NT2/D1 (cell line): ENCODE measurements at regions not wholly inside any gene's neighbourhood (a gene's known extent, or its start where the extent isn't known, plus 50 kb on each side); places are given as distances from the start of the nearest gene placed in this dataset.

ENCODE experiments used
- DNase-seq: peaks from one replicate; pipeline ENCODE4 v3.0.0-alpha.2; 2011; ENCODE audit warnings: low read depth, low spot score
- H3K27me3 ChIP-seq: 2 replicates; pipeline ENCODE4 v1.6.0; 2011; ENCODE audit warnings: mild to moderate bottlenecking; ENCODE audit not compliant: insufficient read length, insufficient read depth
- H3K36me3 ChIP-seq: 2 replicates; pipeline ENCODE4 v1.6.1; 2011; ENCODE audit warnings: mild to moderate bottlenecking, low read length, mixed read lengths; ENCODE audit not compliant: insufficient read depth, insufficient read length
- H3K4me1 ChIP-seq: 2 replicates; pipeline ENCODE4 v1.5.1; 2011; ENCODE audit not compliant: insufficient read depth, insufficient read length
- H3K4me3 ChIP-seq: 2 replicates; pipeline ENCODE4 v1.5.1; 2011; ENCODE audit warnings: low read depth; ENCODE audit not compliant: insufficient read length
- H3K9ac ChIP-seq: 2 replicates; pipeline ENCODE4 v1.6.0; 2011; ENCODE audit warnings: low read depth; ENCODE audit not compliant: insufficient read length
- H3K9me3 ChIP-seq: 2 replicates; pipeline ENCODE4 v1.5.1; 2011; ENCODE audit warnings: mild to moderate bottlenecking, low read length; ENCODE audit not compliant: insufficient read depth
- SUZ12 ChIP-seq: IDR thresholded peaks from 2 replicates; pipeline ENCODE4 v1.6.1; 2011; ENCODE audit not compliant: insufficient read length, insufficient read depth; ENCODE audit errors: extremely low read depth
- YY1 ChIP-seq: IDR thresholded peaks from 2 replicates; pipeline ENCODE4 v1.6.1; 2011; ENCODE audit not compliant: insufficient read length, insufficient read depth
- ZNF274 ChIP-seq: IDR thresholded peaks from 2 replicates; pipeline ENCODE4 v1.6.1; 2011; ENCODE audit warnings: mild to moderate bottlenecking, low read depth, low read length

DNA sequence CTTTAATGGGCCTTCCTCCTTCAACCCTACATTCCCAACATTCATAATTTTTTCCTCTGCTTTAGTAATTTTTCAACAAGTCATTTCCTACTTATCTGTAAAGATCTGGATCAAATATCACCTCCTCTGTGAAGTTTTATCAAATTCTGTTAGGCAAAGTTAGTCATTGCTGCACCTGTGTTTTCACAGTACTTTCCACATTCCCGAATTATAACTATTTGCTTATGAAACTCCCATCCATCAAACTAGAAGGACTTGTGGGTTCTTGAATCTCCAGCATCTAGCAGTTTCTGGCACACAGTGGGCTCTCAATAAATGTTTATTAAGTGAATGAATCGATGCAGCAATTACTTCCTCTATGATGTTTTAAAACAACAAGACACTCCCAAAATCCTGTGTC is 257.6 kb downstream of the HDGFL1 start:
- no peak for DNase-seq
- no peak overlapping the region for H3K4me3 ChIP-seq
- no peaks in the 10 kb centered on the region for H3K27me3 ChIP-seq

DNA sequence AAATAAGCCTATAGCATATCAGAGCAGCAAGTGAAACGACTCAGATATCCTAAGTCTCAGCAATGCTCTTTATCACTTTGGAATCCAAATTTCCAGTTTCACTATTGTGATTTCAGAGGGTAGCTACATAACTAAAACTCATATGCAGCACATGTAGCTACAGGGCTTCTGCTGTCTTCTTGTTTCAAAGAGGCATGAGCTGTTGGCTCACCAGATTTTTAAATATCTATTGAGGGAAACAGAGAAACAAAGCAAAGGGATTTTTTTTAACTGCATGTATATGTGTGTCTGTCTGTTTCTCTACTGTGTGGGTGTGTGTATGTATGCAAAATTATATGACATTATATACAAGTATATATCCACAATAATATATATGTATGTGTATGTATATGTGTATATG is 258.4 kb downstream of the HDGFL1 start:
- H3K27me3 ChIP-seq, result no peaks in the 10 kb centered on the region
- H3K9me3 ChIP-seq, result no peaks in the 10 kb centered on the region
- no peak overlapping the region for H3K9ac ChIP-seq
- no peak for TF ChIP-seq SUZ12
- no peak for TF ChIP-seq YY1
- no peak for TF ChIP-seq ZNF274
- DNase-seq, result no peak
- H3K4me1 ChIP-seq, result no peaks in the 10 kb centered on the region
- no peak overlapping the region for H3K4me3 ChIP-seq
- no peaks in the 10 kb centered on the region for H3K36me3 ChIP-seq

More for the DNA sequence above, 257.6 kb downstream of the HDGFL1 start:
- H3K4me1 ChIP-seq, result no peaks in the 10 kb centered on the region
- no peak overlapping the region for H3K9ac ChIP-seq
- TF ChIP-seq SUZ12 (no peak), YY1 (no peak), ZNF274 (no peak)
- H3K9me3 ChIP-seq, result no peaks in the 10 kb centered on the region
- no peaks in the 10 kb centered on the region for H3K36me3 ChIP-seq

DNA sequence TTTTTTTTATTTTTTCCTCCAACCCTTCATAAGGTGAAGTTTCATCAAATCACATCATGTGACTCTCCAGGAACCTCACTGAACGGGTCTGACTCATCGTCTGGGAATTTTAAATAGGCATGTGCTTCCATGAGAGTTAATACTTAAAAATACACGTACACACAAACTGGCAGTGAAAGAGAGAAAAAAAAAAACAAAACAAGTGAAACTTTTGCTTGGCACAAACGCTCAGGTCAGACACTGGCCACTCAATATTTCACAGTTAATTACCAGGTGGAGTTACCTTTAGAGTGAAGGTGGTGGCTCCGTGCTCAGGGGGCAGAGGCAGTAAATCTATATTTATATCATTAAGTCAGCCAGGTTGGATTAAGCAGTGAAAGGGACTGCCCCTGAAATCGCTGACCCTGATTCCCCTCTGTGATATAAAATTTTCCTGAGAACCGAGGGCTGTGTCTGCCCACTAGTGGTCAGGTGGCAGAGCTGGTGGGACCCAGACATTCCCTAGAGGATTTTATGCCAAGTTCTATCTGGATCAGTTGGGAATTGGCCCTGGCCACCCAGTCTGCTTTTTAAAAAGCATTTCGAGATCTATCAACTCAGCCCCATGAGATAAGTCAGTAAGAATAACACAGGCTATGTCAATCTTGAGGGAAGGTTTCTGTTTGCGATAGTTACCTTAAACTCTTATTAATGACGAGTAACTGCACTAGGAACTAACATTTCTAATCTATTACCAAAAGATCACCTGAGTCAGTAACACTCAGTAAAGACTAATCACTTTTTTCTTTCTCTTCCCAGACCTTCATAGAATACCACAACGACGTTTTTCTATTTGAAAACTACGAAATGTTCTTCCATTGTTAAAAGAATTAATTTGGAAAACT is 259.1 kb downstream of the HDGFL1 start:
- Histone ChIP-seq H3K27me3 (no peaks in the 10 kb centered on the region), H3K9me3 (no peaks in the 10 kb centered on the region), H3K9ac (no peak overlapping the region), H3K4me3 (no peak overlapping the region), H3K4me1 (no peaks in the 10 kb centered on the region), H3K36me3 (no peaks in the 10 kb centered on the region)
- no peak for DNase-seq
- TF ChIP-seq SUZ12, result no peak
- TF ChIP-seq ZNF274, result no peak
- no peak for TF ChIP-seq YY1

DNA sequence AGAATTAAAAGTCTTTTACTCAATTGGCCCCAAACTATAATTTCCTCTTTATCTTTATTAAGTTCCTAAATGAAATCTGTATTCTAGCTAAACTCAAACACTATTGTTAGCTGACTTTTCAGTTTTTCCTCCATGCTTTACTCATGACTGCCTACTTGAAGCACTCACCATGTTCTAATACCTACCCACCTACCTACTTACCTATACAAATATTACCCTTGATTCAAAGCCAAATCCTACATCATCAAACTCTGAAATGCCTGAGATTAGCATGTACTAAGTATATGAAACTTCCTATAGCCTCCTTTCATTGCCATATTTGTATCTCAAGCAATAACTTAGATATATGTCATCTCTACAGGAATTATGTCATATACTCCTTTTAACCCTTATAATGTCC is 259.7 kb downstream of the HDGFL1 start:
- Histone ChIP-seq H3K9me3 (no peaks in the 10 kb centered on the region), H3K4me3 (no peak overlapping the region), H3K4me1 (no peaks in the 10 kb centered on the region), H3K9ac (no peak overlapping the region), H3K36me3 (no peaks in the 10 kb centered on the region), H3K27me3 (no peaks in the 10 kb centered on the region)
- DNase-seq, result no peak
- TF ChIP-seq YY1 (no peak), SUZ12 (no peak), ZNF274 (no peak)

DNA sequence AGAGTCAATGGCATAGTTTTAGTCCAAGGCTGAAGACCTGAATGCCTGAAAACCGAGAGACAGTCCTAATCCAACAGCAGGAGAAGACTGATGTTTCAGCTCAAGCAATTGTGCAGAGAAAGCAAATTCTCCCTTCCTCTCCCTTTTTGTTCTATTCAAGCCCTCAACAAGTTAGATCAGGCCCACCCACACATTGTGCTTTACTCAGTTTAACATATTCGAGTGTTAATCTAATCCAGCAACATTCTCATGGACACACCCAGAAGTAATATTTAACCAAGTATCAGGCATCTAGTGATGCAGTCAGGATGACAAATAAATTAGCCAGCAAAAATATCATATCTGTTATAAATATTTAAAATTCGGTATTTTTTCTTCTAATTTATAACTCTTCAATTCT is 261.1 kb downstream of the HDGFL1 start:
- DNase-seq, result no peak
- Histone ChIP-seq H3K9me3 (no peaks in the 10 kb centered on the region), H3K4me1 (no peaks in the 10 kb centered on the region), H3K4me3 (no peak overlapping the region), H3K27me3 (no peaks in the 10 kb centered on the region), H3K9ac (no peak overlapping the region), H3K36me3 (no peaks in the 10 kb centered on the region)
- TF ChIP-seq SUZ12, result no peak
- TF ChIP-seq ZNF274, result no peak
- no peak for TF ChIP-seq YY1

DNA sequence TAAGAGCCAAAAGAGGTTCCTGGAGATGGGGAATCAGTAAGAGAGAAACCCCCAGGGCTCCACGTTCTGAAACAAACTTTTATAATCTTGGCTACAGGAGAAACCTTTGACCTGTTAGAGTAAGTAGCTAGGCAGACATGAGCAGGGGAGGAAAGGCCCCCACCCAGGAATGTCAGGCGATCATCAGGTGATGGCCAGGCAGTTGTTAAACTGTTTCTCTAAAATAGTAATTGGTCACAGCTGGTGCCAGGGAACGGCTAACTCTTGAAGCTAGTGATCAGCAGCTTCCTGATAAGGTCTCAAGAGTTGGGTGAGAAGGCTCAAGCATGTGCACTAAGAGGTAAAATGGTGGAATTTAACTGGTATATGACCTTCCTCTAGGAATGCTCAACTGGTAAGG is 263.8 kb downstream of the HDGFL1 start:
- Histone ChIP-seq H3K9me3 (0 out of 2 replicates have a peak, but pooled peaks cover 2% of the 10 kb centered on the region), H3K27me3 (no peaks in the 10 kb centered on the region), H3K9ac (no peak overlapping the region), H3K36me3 (no peaks in the 10 kb centered on the region), H3K4me1 (no peaks in the 10 kb centered on the region), H3K4me3 (no peak overlapping the region)
- DNase-seq, result no peak
- TF ChIP-seq SUZ12 (no peak), YY1 (no peak), ZNF274 (no peak)

DNA sequence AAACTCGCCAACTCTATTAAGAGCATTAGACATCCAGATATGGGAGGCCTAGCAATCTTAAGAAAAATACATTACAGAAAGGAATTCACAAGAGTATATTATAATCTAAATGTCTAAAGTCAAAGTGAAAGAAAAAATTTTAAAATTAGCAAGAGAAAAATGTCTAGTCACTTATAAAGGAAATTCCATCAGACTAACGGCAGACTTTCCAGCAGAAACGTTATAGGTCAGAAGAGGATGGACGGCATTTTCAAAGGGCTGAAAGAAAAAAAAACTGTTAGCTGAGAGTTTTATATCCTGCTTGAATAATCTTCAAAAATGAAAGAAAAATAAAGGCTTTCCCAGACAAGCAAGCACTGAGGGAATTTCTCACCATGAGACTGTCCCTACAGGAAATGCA is 269.0 kb downstream of the HDGFL1 start:
- Histone ChIP-seq H3K4me1 (no peaks in the 10 kb centered on the region), H3K27me3 (no peaks in the 10 kb centered on the region), H3K4me3 (no peak overlapping the region), H3K9me3 (peaks cover 9% of the 10 kb centered on the region; the same call in 1 of the 2 replicates), H3K9ac (no peak overlapping the region), H3K36me3 (no peaks in the 10 kb centered on the region)
- no peak for TF ChIP-seq SUZ12
- TF ChIP-seq ZNF274, result no peak
- no peak for TF ChIP-seq YY1
- no peak for DNase-seq

DNA sequence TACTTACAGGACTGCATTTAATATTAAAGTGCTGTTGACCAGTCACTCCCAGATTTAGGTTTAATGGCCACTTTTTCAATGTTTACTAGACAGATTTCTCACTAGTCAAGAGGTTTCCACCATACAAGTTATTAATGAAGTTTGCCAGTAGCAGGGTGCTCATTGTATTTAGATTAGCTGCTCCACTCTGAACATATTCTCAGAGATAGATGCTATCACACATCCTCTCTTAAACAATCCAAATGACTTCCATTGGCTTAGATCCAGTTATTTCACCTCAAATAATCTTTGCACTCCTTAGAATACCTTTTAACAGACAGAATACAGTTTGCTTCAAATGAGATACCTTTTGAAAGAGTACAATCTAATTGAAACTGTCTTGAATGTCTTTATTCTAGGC is 276.1 kb downstream of the HDGFL1 start:
- no peaks in the 10 kb centered on the region for H3K36me3 ChIP-seq
- H3K4me3 ChIP-seq, result no peak overlapping the region
- no peak for DNase-seq
- H3K4me1 ChIP-seq, result no peaks in the 10 kb centered on the region
- H3K9me3 ChIP-seq, result no peaks in the 10 kb centered on the region
- no peak for TF ChIP-seq YY1
- no peak for TF ChIP-seq SUZ12
- TF ChIP-seq ZNF274, result no peak
- no peak overlapping the region for H3K9ac ChIP-seq
- H3K27me3 ChIP-seq, result no peaks in the 10 kb centered on the region
